Stomach (tissue), 4 donors: ENCODE measurements at regions not wholly inside any gene's neighbourhood (a gene's known extent, or its start where the extent isn't known, plus 50 kb on each side); places are given as distances from the start of the nearest gene placed in this dataset.

Source experiments
- CTCF ChIP-seq, 7 experiments: fragments of 450-650 bp in 4 of 7; fragments of 200-600 bp in 3 of 7; sonication (generic) in 3 of 7; IDR thresholded peaks; one replicate each; pipeline ENCODE4 v1.5.1; 2016 to 2019; ENCODE audit warnings: antibody characterized with exemption in 7 of 7, control low read depth in 2 of 7, mild to moderate bottlenecking in 1 of 7
- EP300 ChIP-seq: sonication (generic); formaldehyde crosslinking; IDR thresholded peaks from one replicate; pipeline ENCODE4 v1.6.1; 2017; ENCODE audit warnings: antibody characterized with exemption
- POLR2A ChIP-seq, 4 donors: fragments of 450-650 bp; IDR thresholded peaks; one replicate each; pipeline ENCODE4 v1.6.1; 2016; ENCODE audit warnings: antibody characterized with exemption in 4 of 4, control low read depth in 2 of 4, mild to moderate bottlenecking in 1 of 4, moderate library complexity in 1 of 4
- POLR2AphosphoS5 ChIP-seq, 3 donors: sonication (generic); formaldehyde crosslinking; IDR thresholded peaks; one replicate each; pipeline ENCODE4 v1.6.1; 2016; ENCODE audit warnings: antibody characterized with exemption in 3 of 3

DNA sequence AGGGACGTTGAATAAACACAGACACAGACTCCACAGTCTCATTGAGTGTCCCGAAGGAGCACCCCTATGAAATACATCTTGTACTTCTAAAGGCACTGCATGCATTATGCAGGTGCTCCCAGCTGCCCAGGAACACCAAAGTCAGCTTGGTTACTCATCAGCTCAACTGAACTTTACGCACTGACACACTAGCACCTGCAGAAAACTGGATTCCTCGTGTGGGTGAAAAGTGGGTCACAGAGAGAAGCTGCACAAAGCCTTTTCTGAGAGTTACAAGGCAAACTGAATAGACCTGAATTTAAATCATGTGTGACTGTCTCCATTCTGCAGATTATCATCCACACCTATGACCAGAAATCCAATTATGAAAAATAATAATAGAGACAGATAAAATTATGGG, 527.5 kb upstream of the NBEA start:
- no peak for TF ChIP-seq CTCF (IDR thresholded peaks at IDR 0.05)
- no peak for TF ChIP-seq POLR2AphosphoS5 (IDR thresholded peaks at IDR 0.05)
- no peak for TF ChIP-seq POLR2A (IDR thresholded peaks at IDR 0.05)
- no peak for TF ChIP-seq EP300
